ENCODE measurements at regions not wholly inside any gene's neighbourhood (a gene's known extent, or its start where the extent isn't known, plus 50 kb on each side); places are given as distances from the start of the nearest gene placed in this dataset.
A peak's percentile ranks its signal among the peaks of the same experiment; 100 is the strongest.
"Not testable (repeated sequence)": the region's sequence is repeated elsewhere in the genome, so short reads cannot be mapped to it uniquely, and the experiment has no call there.

DNA sequence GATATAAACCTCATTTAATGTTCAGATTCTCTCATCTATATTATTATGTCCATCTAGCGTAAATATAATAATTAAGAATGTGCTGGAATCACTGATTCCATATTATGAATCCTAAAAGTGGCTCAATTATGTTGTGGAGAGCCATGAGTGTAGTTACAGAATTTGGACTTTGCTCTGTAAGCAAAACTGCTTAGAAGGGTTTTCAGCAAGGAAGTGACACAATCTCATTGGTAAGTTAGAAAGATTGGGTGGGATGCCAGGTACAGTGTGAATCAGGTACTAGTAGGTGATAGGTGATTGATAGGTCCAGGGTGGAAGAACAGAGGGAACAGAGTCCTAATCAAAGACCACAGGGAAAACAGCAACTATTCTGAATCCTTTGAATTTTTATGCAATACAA, 74.9 kb upstream of the ABLIM1 start:
- DNase-seq, result no peak

DNA sequence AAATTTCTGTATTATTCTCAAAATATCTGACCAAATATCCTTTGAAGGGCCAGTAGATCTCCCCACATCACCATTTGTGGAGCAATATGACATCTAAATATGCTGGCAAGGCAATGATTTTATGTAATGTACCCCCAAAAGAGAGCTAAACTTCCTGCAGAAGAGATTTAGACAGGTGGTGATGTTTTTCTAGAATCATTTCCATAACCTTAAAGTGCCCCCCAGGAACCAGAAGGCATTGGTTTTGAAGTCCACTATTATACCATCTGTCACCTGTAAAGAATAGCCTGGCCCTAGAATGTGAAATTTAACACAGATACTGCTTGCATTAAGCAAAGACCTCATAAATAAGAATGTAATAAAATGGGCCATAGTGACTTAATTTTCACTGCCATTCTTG, 77.9 kb upstream of the ABLIM1 start:
- no peak for DNase-seq

DNA sequence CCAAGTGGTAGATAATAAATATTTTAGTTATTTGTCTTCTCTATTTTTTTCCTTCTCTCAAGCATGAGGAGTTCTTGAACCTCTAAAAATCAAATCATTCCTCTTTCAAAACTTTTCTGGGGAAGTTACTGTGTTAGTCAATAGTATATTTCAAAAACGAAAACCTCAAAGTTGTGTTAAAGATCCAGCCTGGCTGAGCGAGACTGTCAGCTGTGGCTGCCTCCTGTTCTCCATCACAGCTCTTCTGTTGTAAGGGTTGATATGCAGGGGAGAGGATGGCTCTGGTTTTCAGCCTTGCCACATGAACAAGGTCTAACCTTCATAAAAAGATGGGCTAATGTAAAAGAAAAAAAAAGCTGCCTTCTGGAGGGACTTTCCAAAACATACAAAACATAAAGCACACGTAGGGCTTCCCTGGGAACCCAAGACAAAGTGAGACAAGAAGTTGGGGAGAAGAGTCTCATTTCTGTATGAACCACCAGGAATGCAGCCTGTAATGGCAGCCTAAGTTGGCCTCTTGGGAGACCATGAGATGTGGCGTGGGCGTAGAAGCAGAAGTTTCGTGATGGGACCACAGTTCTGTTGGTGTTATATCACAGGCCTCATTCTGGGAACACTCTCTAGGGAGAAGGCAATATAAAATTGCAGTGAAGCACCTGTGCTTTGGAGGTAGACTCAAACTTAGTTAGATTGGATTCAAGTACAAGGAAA, 77.9 kb upstream of the FHIP2A start:
- no peak for DNase-seq

DNA sequence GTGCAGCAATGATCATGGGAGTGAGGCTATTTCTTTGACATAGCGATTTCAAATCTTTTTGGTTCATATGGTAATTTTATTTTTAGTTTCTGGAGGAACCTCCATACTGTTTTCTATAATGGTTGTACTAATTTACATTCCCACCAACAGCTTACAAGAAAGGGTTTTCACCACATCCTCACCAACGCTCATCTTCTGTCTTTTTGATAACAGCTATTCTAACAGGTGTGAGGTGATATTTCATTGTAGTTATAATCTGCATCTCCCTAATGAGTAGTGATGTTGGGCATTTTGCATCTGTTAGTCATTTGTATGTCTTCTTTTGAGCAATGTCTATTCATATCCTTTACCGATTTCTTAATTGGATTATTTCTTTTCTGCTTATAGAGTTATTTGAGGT, 75.0 kb upstream of the FHIP2A start:
- DNase-seq, result no peak

DNA sequence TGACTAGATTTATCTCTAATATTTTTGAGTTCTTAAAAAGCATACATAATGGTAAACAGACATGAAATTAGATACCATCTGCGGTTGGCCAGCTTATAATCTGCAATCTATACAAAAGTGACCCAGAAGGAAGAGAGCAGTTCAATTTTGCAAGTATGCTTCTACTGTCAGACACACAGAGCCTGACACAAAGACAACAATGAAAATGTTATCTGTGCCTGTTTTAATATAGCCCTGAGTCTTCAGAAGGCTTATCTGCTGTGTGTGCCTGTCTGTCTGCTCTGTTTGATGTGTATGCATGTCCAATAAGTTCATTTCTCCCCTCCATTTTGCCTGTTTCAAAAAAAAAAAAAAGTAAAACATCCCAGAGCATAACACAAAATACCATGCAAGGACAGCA, 73.3 kb upstream of the FHIP2A start:
- no peak for DNase-seq

DNA sequence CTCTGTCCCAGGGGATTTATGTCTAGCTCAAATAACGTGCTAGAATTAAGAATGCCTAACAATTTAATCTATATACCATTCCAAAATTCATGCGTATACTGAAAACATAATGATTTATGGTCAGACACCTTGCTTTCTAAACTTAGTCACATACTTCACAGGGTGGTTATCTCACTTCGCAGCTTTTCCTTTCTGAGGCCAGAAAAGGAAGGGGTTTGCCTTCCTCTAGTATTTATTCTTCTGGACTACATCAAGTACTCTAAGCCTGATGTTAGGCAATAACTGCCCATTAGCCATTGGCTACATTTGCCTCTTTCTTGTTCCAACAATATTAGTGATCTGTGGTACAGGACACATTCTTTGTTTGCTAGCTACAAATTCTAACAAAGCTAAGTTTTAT, 72.6 kb upstream of the FHIP2A start:
- no peak for DNase-seq

DNA sequence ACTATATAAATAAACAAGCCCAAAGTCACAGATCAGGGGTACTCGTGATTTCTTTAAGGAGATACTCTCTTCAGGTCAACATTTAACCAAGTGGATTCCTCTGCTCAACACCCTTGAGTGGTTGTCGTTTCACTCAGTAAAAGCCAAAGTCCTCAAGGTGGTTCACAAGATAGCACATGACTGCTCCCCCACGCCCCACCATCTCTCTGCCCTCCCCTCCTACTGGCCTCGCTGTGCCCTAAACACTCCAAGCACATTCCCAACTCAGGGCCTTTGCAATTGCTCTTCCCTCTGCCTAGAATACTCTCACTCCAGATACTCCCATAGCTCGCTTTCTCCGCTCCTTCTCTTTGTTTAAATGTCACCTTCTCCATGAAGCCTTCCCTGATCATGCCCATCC, 72.1 kb upstream of the FHIP2A start:
- DNase-seq, result no peak

DNA sequence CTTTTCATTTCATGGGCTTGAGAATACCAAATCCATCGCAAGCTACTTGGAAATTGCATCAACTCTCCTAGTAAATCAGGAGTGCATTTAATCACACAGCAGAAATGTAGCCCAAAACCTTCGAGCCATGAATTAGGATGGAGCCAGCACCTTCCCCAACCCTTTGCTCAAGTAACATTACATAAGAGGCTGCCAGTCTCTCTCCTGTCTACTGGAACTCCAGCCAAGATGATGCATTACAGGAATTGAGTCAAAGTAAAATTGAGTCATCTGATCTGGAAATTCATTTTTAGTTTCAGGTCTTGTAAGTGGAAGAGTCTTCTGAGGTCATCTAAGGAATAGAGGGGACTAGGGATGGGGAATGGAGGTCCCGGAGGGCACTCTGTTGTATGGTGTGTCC, 69.7 kb upstream of the FHIP2A start:
- no peak for DNase-seq

DNA sequence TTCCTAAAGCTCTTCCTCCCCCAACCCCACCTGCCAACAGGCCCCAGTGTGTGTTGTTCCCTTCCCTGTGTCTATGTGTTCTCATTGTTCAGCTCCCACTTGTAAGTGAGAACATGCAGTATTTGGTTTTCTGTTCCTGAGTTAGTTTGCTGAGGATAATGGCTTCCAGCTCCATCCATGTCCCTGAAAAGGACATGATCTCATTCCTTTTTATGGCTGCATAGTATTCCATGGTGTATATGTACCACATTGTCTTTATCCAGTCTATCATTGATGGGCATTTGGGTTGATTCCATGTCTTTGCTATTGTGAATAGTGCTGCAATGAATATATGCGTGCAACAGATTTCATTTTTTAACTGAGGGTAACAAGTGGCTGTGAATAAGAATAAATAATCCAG, 69.0 kb upstream of the FHIP2A start:
- not testable (repeated sequence) for DNase-seq

DNA sequence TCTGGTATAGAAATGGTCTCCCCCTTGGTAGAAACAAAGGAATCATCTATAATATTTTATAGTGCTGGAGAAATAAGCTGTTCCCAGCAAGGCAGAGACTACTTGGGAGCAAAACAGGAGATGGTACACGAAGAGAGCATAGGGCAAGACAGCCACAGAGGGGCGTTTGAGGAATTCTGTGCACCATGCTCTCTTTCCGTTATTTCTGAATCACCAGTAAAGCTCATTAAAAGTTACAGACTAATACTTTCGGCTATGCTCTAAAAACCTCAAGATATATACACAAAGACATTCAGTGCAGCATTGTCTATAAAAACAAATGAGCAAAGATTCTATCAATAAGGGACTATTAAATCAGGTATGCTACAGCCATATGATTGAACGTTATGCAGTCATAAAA, 68.5 kb upstream of the FHIP2A start:
- DNase-seq, result no peak

DNA sequence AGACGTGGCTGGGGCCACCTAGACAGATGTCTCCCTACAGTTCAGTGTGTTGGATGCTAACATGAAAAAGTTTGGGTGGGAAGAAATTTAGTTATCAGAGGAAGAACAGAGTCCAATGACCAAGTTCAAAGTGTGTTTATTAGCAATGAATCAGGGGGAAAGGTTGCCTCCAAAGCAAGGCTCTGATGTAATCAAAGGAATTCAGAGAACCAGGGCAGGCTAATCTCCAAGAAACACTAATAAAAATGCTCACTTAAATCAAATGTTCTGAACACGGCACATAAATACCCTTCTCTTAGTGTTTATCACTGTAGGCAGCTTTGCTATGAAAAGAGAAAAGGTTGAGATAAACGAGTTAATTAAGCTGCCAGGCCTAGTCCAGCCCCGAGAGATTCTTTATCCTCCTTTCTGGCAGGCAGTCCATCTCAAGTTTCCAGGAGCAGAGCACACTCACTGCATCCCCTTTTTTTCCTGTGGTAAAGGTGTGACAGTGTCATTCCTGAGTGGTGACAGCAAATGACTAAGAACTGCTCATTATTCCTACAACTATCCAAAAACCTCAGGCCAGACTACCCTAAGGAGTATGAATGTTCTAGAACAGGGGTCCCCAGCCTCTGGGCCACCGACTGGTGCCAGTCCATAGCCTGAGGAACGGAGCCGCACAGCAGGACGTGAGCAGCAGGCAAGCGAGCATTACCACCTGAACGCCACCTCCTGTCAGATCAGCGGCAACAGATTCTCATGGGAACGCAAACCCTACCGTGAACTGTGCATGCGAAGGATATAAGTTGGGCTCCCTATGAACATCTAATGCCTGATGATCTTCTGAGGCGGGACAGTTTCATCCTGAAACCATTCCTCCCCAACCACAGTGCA, 66.9 kb upstream of the FHIP2A start:
- DNase-seq, result no peak

DNA sequence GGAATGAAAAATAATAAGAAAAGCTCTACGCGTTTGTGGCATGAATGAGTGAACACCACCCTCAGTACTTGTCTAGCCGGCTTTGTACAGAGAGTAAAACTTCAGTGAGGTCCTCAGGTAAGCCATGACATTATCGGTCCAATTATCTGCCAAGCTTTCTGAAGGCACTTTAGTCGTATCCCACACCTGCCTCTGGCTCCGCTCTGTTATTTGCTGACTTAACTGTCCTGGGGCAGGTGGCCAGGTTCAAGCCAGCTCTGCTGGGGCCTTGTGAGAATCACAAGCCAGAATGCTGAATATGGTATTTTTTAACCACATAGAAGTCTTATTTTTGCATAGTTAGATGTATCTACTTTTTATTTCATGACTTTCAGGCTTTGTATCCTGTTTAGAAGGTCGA, 66.0 kb upstream of the FHIP2A start:
- no peak for DNase-seq

DNA sequence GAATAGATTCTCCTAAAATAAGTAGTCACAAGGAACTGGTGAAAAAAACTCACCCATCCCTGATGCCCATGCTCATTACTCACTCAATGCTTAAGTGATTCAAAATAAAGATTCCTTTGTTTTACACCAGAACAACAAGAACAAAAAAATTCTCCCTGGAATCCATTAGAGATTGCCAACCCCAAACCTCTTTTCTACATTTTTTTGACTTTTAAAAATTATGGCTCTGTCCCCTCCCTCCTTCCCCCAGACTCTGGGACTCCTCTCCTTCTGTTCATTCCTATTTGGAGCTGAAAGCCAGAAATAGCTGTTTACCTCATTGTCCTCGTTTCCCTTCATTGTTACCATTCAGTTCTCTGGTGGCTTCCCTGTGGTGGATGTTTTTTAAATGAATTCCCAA, 63.2 kb upstream of the FHIP2A start:
- DNase-seq, result no peak

DNA sequence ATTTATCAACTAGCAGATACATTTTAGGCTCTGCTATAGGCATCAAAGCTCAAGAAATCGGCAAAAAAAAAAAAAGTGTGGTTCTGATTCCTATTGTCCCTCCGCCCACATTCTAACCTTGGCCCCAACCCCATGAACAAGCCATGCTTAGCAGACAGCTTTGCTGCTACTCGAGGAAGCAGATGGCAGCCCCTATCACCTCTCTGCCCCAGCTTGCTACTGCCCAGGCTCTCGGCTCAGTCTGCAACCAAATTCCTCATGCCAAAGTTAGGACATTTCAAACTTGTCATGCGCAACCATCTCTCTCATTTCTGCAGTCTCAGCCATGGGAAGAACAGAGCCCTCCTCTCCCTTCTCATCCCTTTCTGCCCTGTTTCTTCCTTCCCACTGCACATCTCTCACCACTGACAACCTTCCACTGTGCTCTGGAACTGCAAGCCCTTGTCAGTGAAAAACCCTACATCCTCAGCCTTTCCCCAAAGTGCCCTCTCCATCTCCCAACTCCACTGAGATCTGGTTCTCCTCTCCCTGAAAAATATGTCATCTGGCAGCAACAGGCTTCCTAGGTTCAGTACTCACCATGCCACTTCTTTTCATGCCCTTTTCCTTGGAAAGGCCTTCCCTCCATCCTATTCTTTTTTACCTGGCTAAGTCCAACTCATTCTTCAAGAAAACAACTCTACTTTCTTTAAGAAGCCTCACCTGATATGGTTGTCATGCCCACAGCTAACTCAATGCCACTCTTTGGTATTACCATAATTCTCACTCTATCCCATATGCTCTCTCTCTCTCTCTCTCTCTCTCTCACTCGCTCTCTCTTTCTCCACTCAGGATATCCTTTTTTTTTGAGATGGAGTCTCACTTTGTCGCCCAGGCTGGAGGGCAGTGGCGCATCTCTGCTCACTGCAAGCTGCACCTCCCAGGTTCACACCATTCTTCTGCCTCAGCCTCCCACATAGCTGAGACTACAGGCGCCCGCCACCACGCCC, 60.1 kb upstream of the FHIP2A start:
- no peak for DNase-seq

DNA sequence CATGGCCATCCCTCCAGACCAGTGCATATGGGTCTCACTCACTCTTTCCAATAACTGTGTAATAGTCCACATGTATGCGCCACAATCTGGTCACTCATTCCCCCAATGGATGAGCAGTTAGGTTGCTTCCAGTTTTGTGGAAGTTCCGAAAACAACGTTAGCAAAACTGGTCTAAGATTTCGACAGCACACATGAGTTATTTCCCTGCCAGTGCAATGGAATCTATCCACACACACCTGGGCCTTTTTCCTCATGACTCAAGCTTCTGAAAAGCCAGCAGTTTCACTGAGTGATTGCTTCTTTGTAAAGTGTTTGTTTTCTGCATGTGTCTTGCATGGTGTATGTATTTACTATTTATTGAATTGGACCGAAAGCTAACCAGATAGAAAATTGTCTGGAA, 58.8 kb upstream of the FHIP2A start:
- no peak for DNase-seq

DNA sequence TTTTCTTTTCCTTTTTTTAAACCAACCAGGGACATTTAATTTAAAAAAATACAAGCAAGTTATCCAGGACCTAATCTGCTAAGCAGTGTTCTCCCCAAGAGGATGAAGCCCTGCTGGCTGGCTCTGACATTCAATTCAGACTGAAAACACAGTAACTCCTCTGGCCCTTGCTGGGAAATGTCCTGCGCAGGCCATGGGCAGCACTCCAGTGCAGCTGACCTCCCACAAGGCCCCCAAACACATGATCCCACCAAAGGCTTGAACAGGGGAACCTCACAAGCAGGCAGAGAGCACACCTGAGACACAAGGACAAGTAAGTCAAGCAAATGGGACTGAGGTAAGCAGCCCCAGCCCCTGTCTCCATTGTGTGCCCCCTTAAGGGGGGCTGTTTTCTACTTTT, 56.9 kb upstream of the FHIP2A start:
- DNase-seq, result no peak

DNA sequence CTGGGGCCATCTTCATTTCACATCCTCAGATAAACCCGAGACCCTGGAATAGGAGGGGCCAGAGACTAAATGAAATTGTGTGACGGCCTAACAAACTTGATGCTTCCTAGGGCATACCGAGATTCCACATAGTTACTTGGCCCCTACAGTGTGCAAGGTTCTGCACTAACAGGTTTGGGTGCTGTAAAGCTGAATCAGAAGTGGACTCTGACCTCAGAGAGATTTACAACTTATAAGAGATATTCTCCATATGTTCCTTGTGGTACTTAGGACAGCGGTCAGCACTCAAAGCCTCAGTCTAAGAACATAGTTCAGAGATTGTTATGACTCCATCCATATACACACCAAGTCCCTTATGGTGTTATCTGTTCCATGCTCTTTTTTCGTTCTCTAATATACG, 55.1 kb upstream of the FHIP2A start:
- DNase-seq, result no peak

DNA sequence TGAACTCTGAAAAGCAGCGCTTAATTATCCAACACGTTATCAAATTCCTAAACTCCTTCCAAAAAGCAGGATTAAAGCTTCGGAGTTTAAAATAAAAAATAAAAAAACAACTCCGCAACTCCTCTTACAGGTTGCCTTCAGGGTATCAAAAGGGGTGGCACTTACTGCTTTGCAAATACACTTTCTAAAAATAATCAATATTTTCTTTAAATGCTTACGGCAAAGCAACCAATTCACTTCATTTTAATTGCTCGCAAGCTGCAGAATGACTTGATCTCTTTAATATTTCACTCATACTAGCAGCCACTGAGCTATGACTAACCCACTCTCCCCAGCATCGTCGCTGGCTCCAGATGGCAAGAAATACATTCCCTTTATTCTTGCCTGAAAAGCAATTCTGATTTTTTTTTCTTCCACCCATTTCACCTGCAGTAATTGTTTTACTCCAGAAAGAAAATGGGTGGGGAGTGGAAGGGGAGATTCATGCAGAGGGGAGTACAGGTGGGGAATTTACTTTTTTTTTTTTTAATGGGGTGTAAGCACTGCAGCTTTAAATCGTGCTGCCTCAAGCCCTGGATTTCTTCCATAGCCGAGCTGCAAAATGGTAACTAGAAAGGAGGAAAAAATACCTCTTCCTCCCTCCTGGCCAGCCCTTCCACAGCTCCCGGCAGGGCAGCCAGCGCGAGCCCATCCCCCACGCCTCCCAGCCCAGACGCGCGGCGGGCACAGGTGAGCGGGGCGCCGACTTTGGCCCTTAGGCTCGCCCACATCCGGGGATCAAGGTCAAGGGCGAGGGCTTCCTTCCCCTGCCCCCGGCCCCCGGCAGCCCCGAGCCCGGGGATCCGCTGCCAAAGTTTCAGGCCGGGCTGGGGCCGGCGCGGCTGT, 54.2 kb upstream of the FHIP2A start:
- peak; percentile 8 for DNase-seq

DNA sequence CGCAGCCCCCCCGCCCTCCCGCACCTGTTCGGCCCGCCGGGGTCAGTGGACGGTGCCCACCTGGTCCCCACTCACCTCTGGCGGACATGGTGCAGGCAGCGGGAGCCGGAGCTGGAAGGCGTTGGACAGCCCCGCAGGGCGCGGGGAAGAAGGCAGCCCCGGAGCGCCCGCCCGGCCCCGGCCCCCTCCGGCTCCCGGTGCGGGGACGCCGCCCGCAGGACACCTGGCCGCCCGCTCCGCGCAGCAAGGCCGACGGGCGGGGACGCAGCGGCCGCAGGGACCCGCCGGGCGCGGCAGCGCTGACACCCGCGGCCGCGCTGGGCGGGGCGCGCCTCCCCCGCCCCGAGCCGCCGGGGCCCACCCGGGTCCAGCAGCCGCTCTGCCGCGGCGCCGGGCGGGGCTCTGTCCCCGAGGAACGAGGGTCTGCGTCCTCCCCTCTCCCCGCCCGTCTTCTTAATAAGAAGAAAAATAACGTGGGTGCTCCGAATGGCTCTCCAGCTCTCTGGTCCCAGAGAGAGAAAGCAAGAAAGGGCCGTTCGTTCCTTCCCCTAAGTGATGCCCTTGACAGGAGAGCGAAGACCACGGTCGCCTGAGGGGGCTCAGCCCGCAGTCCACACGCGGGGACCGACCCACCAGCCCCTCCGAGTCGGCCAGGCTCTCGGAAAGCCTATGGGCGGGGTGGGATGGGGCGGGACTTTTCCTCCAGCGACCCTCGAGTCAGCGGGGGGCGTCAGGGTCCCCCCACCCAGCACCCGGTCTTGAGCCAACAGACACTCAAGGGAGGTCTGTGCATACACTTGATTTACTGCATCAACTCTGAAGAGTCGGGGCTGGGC, 53.4 kb upstream of the FHIP2A start:
- no peak for DNase-seq

DNA sequence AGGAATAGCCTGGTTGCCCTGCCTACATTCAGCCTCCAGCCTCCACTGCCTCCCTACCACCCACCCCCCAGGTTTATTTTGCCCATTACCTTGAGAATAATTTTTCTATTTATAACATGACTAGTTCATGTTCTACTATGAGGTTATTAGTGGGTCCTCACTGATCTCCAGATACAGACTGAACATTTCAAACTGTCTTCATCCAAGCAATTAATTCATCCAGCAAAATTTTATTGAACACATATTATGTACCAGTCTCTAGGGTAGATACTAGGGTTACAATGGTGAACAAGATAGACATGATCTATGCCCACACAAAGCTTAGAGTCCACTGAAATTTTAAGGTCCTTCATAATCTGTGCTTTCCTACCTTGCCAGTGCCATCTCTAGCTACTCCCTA, 51.6 kb upstream of the FHIP2A start:
- DNase-seq, result no peak

DNA sequence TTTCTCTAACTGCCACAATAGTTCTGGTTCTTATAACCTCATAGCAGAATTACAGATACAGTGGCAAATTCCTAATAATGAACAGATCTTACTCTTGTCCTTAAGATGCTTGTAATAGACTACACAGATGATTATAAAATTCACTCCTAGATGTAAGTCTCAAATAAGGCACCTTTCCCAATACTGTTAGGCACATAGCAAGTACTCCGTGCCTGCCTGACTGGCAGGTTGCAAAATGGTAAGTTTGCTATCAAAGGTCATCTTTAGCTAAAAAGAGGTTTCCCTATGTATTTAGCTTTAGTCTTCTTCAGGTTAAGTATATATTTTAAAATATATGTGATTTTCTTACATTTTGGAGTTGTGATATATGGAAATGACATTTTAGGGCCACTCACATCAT, 50.4 kb upstream of the FHIP2A start:
- no peak for DNase-seq

All from stimulated activated CD4-positive, alpha-beta T cell treated with anti-CD3 and anti-CD28 coated beads, Interleukin-4, amount 100 ng/mL, for 24 hours (primary cell).